ENCODE measurements at regions not wholly inside any gene's neighbourhood (a gene's known extent, or its start where the extent isn't known, plus 50 kb on each side); places are given as distances from the start of the nearest gene placed in this dataset.
"Not testable (repeated sequence)": the region's sequence is repeated elsewhere in the genome, so short reads cannot be mapped to it uniquely, and the experiment has no call there.

- no peaks in the 10 kb centered on the region for H3K4me1 ChIP-seq
- TF ChIP-seq POLR2A (IDR thresholded peaks at IDR 0.05) = no peak
- no peak for TF ChIP-seq CTCF (IDR thresholded peaks at IDR 0.05)
- no peak overlapping the region for H3K27ac ChIP-seq
- H3K4me3 ChIP-seq (replicated peaks in 1 of 3) = no peak overlapping the region
- DNase-seq = no peak
- intact Hi-C loops (cut with DNase I) = no loop called here
- no peaks in the 10 kb centered on the region for H3K9me3 ChIP-seq
- no peaks in the 10 kb centered on the region for H3K36me3 ChIP-seq
- 87 to 88% methylated on average over 5 of the region's 5 CpGs for WGBS, 2 donors
- no peaks in the 10 kb centered on the region for H3K27me3 ChIP-seq
Observed at GRCh38 chr6:149242883-149243282, 74.6 kb upstream of the TAB2 start.

GRCh38 chr6:149244105-149244504, 73.4 kb upstream of the TAB2 start:
- H3K27me3 ChIP-seq = no peaks in the 10 kb centered on the region
- no peaks in the 10 kb centered on the region for H3K4me1 ChIP-seq
- no peaks in the 10 kb centered on the region for H3K36me3 ChIP-seq
- intact Hi-C loops (cut with DNase I) = no loop called here
- WGBS, 2 donors = 74 to 79% methylated on average over 7 of the region's 7 CpGs
- no peak overlapping the region for H3K4me3 ChIP-seq (replicated peaks in 1 of 3)
- TF ChIP-seq CTCF (IDR thresholded peaks at IDR 0.05) (no peak), POLR2A (IDR thresholded peaks at IDR 0.05) (no peak)
- H3K9me3 ChIP-seq = no peaks in the 10 kb centered on the region
- no peak overlapping the region for H3K27ac ChIP-seq
- no peak for DNase-seq

- Histone ChIP-seq H3K4me1 (no peaks in the 10 kb centered on the region), H3K4me3 (replicated peaks in 1 of 3) (no peak overlapping the region), H3K27me3 (no peaks in the 10 kb centered on the region), H3K9me3 (no peaks in the 10 kb centered on the region), H3K36me3 (no peaks in the 10 kb centered on the region), H3K27ac (no peak overlapping the region)
- DNase-seq = no peak
- intact Hi-C loops (cut with DNase I) = no loop called here
- 77 to 83% methylated on average over 13 of the region's 13 CpGs for WGBS, 2 donors
- TF ChIP-seq POLR2A (IDR thresholded peaks at IDR 0.05) = no peak
- no peak for TF ChIP-seq CTCF (IDR thresholded peaks at IDR 0.05)
Observed at GRCh38 chr6:149246691-149247384, 70.7 kb upstream of the TAB2 start.

GRCh38 chr6:149247385-149247763, 70.1 kb upstream of the TAB2 start:
- Histone ChIP-seq H3K36me3 (no peaks in the 10 kb centered on the region), H3K9me3 (no peaks in the 10 kb centered on the region), H3K4me1 (no peaks in the 10 kb centered on the region), H3K27me3 (no peaks in the 10 kb centered on the region), H3K4me3 (replicated peaks in 1 of 3) (no peak overlapping the region), H3K27ac (no peak overlapping the region)
- 93 to 95% methylated on average over 6 of the region's 6 CpGs for WGBS, 2 donors
- TF ChIP-seq CTCF (IDR thresholded peaks at IDR 0.05) (no peak), POLR2A (IDR thresholded peaks at IDR 0.05) (no peak)
- intact Hi-C loops (cut with DNase I) = no loop called here
- DNase-seq = no peak

- intact Hi-C loops (cut with DNase I); H3K27me3 ChIP-seq; DNase-seq; H3K9me3 ChIP-seq; H3K4me3 ChIP-seq (replicated peaks in 1 of 3); H3K36me3 ChIP-seq; H3K4me1 ChIP-seq; H3K27ac ChIP-seq: not testable (repeated sequence)
- 94 to 96% methylated on average over 5 of the region's 5 CpGs for WGBS, 2 donors
Observed at GRCh38 chr6:149248263-149248662, 69.2 kb upstream of the TAB2 start.

Data from thyroid gland (tissue), 4 donors.